ENCODE measurements at regions not wholly inside any gene's neighbourhood (a gene's known extent, or its start where the extent isn't known, plus 50 kb on each side); places are given as distances from the start of the nearest gene placed in this dataset.

- DNase-seq (ENCODE audit: extremely low spot score, unreplicated experiment): no peak
- H3K9me3 Mint-ChIP-seq (ENCODE audit: unreplicated experiment): no peaks in the 10 kb centered on the region
- no peak overlapping the region for H3K4me3 Mint-ChIP-seq (ENCODE audit: unreplicated experiment)
These were observed 599.7 kb downstream of the ARAP2 start for GRCh38 chr4:35644591-35644990.

GRCh38 chr4:35649011-35649410 is 595.3 kb downstream of the ARAP2 start:
- H3K27me3 Mint-ChIP-seq (ENCODE audit: unreplicated experiment): no peaks in the 10 kb centered on the region
- no peaks in the 10 kb centered on the region for H3K36me3 Mint-ChIP-seq (ENCODE audit: unreplicated experiment)
- no peak for TF ChIP-seq CTCF (IDR thresholded peaks at IDR 0.05)
- no peaks in the 10 kb centered on the region for H3K9me3 Mint-ChIP-seq (ENCODE audit: unreplicated experiment)
- H3K4me1 Mint-ChIP-seq (ENCODE audit: unreplicated experiment): no peaks in the 10 kb centered on the region
- H3K4me3 Mint-ChIP-seq (ENCODE audit: unreplicated experiment): no peak overlapping the region
- no peak overlapping the region for H3K27ac Mint-ChIP-seq (ENCODE audit: unreplicated experiment)
- DNase-seq (ENCODE audit: extremely low spot score, unreplicated experiment): no peak

More at GRCh38 chr4:35644591-35644990, 599.7 kb downstream of the ARAP2 start:
- TF ChIP-seq CTCF (IDR thresholded peaks at IDR 0.05): no peak
- Mint-ChIP-seq H3K4me1 (ENCODE audit: unreplicated experiment) (no peaks in the 10 kb centered on the region), H3K27me3 (ENCODE audit: unreplicated experiment) (no peaks in the 10 kb centered on the region), H3K36me3 (ENCODE audit: unreplicated experiment) (no peaks in the 10 kb centered on the region), H3K27ac (ENCODE audit: unreplicated experiment) (no peak overlapping the region)

- H3K36me3 Mint-ChIP-seq (ENCODE audit: unreplicated experiment): no peaks in the 10 kb centered on the region
- no peak overlapping the region for H3K4me3 Mint-ChIP-seq (ENCODE audit: unreplicated experiment)
- no peak for TF ChIP-seq CTCF (IDR thresholded peaks at IDR 0.05)
- H3K9me3 Mint-ChIP-seq (ENCODE audit: unreplicated experiment): no peaks in the 10 kb centered on the region
- no peak overlapping the region for H3K27ac Mint-ChIP-seq (ENCODE audit: unreplicated experiment)
- DNase-seq (ENCODE audit: extremely low spot score, unreplicated experiment): no peak
- no peaks in the 10 kb centered on the region for H3K4me1 Mint-ChIP-seq (ENCODE audit: unreplicated experiment)
- H3K27me3 Mint-ChIP-seq (ENCODE audit: unreplicated experiment): no peaks in the 10 kb centered on the region
These were observed 594.5 kb downstream of the ARAP2 start for GRCh38 chr4:35649778-35650177.

GRCh38 chr4:35652197-35652596 is 592.1 kb downstream of the ARAP2 start:
- no peak for TF ChIP-seq CTCF (IDR thresholded peaks at IDR 0.05)
- H3K27me3 Mint-ChIP-seq (ENCODE audit: unreplicated experiment): no peaks in the 10 kb centered on the region
- H3K4me3 Mint-ChIP-seq (ENCODE audit: unreplicated experiment): no peak overlapping the region
- no peaks in the 10 kb centered on the region for H3K4me1 Mint-ChIP-seq (ENCODE audit: unreplicated experiment)
- no peaks in the 10 kb centered on the region for H3K36me3 Mint-ChIP-seq (ENCODE audit: unreplicated experiment)
- H3K27ac Mint-ChIP-seq (ENCODE audit: unreplicated experiment): no peak overlapping the region
- no peaks in the 10 kb centered on the region for H3K9me3 Mint-ChIP-seq (ENCODE audit: unreplicated experiment)
- no peak for DNase-seq (ENCODE audit: extremely low spot score, unreplicated experiment)

- no peak overlapping the region for H3K27ac Mint-ChIP-seq (ENCODE audit: unreplicated experiment)
- no peak overlapping the region for H3K4me3 Mint-ChIP-seq (ENCODE audit: unreplicated experiment)
- no peaks in the 10 kb centered on the region for H3K9me3 Mint-ChIP-seq (ENCODE audit: unreplicated experiment)
- TF ChIP-seq CTCF (IDR thresholded peaks at IDR 0.05): no peak
- no peaks in the 10 kb centered on the region for H3K27me3 Mint-ChIP-seq (ENCODE audit: unreplicated experiment)
- H3K36me3 Mint-ChIP-seq (ENCODE audit: unreplicated experiment): no peaks in the 10 kb centered on the region
- DNase-seq (ENCODE audit: extremely low spot score, unreplicated experiment): no peak
- no peaks in the 10 kb centered on the region for H3K4me1 Mint-ChIP-seq (ENCODE audit: unreplicated experiment)
These were observed 590.9 kb downstream of the ARAP2 start for GRCh38 chr4:35653451-35653850.
